HepG2 (cell line): ENCODE measurements at regions not wholly inside any gene's neighbourhood (a gene's known extent, or its start where the extent isn't known, plus 50 kb on each side); places are given as distances from the start of the nearest gene placed in this dataset.
A peak's percentile ranks its signal among the peaks of the same experiment; 100 is the strongest.

ENCODE experiments used
- BHLHE40 ChIP-seq: IDR thresholded peaks from 2 replicates; pipeline ENCODE4 v1.6.1; 2011; ENCODE audit warnings: low read length, improper control_type of control experiment
- HIVEP1 ChIP-seq: sonication (generic); formaldehyde crosslinking; IDR thresholded peaks from 2 replicates; pipeline ENCODE4 v1.4.0; 2020; ENCODE audit warnings: mild to moderate bottlenecking, missing genetic modification reagents
- HMGA1 ChIP-seq: sonication (generic); formaldehyde crosslinking; conservative IDR thresholded peaks from 2 replicates; pipeline ENCODE4 v1.4.0; 2020; ENCODE audit warnings: missing genetic modification reagents
- NCOA1 ChIP-seq: sonication (generic); formaldehyde crosslinking; IDR thresholded peaks from 2 replicates; pipeline ENCODE4 v1.9.0; 2021; ENCODE audit warnings: missing genetic modification reagents
- PRDM10 ChIP-seq: sonication (generic); formaldehyde crosslinking; IDR thresholded peaks from 2 replicates; pipeline ENCODE4 v1.4.0; 2020; ENCODE audit warnings: low read depth, missing genetic modification reagents
- RARA ChIP-seq: IDR thresholded peaks from 2 replicates; pipeline ENCODE4 v1.6.1; 2016; ENCODE audit warnings: missing genetic modification reagents, missing compliant biosample characterization
- REST ChIP-seq, 2 experiments: IDR thresholded peaks; 2 replicates each; pipeline ENCODE4 v1.6.1; 2011 to 2012; ENCODE audit warnings: low read length in 2 of 2, borderline replicate concordance in 1 of 2, low read depth in 1 of 2, mild to moderate bottlenecking in 1 of 2, moderate library complexity in 1 of 2
- SAP130 ChIP-seq: IDR thresholded peaks from 2 replicates; pipeline ENCODE4 v1.6.1; 2016; ENCODE audit warnings: low read depth
- STAG1 ChIP-seq: sonication (generic); formaldehyde crosslinking; IDR thresholded peaks from 2 replicates; pipeline ENCODE4 v1.4.0; 2020; ENCODE audit warnings: missing genetic modification reagents
- ZIK1 ChIP-seq: sonication (generic); formaldehyde crosslinking; IDR thresholded peaks from 2 replicates; pipeline ENCODE4 v1.5.0; 2020; ENCODE audit warnings: mild to moderate bottlenecking, low read depth, missing genetic modification reagents, borderline replicate concordance
- ZNF253 ChIP-seq: sonication (generic); formaldehyde crosslinking; IDR thresholded peaks from 2 replicates; pipeline ENCODE4 v1.8.0; 2022; ENCODE audit warnings: mild to moderate bottlenecking, missing genetic modification reagents, borderline replicate concordance
- ZNF274 ChIP-seq: sonication (generic); formaldehyde crosslinking; IDR thresholded peaks from 2 replicates; pipeline ENCODE4 v1.5.1; 2020; ENCODE audit warnings: mild to moderate bottlenecking, missing genetic modification reagents
- ZNF326 ChIP-seq: sonication (generic); formaldehyde crosslinking; IDR thresholded peaks from 2 replicates; pipeline ENCODE4 v1.4.0; 2020; ENCODE audit warnings: missing genetic modification reagents, borderline replicate concordance
- ZNF350 ChIP-seq: sonication (generic); formaldehyde crosslinking; IDR thresholded peaks from 2 replicates; pipeline ENCODE4 v1.4.0; 2020; ENCODE audit warnings: mild to moderate bottlenecking, low read depth, missing genetic modification reagents, borderline replicate concordance
- TF ChIP-seq, protein P1 (sequence below), 2 experiments: sonication (generic) in 1 of 2; formaldehyde crosslinking in 1 of 2; IDR thresholded peaks; 2 replicates each; pipeline versions ENCODE4 v1.5.1 to v1.6.1; 2011 to 2020; ENCODE audit warnings: borderline replicate concordance in 1 of 2, low read depth in 1 of 2, low read length in 1 of 2, mild to moderate bottlenecking in 1 of 2, missing genetic modification reagents in 1 of 2, moderate library complexity in 1 of 2
- TF ChIP-seq, protein P2 (sequence below): sonication (generic); formaldehyde crosslinking; IDR thresholded peaks from 2 replicates; pipeline ENCODE4 v1.5.1; 2020; ENCODE audit warnings: missing genetic modification reagents, mild to moderate bottlenecking, borderline replicate concordance
- TF ChIP-seq, protein P3 (sequence below): sonication (generic); formaldehyde crosslinking; IDR thresholded peaks from 2 replicates; pipeline ENCODE4 v1.5.0; 2020; ENCODE audit warnings: mild to moderate bottlenecking, low read depth, missing genetic modification reagents, borderline replicate concordance

- TF ChIP-seq, protein P1, sequence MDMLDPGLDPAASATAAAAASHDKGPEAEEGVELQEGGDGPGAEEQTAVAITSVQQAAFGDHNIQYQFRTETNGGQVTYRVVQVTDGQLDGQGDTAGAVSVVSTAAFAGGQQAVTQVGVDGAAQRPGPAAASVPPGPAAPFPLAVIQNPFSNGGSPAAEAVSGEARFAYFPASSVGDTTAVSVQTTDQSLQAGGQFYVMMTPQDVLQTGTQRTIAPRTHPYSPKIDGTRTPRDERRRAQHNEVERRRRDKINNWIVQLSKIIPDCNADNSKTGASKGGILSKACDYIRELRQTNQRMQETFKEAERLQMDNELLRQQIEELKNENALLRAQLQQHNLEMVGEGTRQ (IDR thresholded peaks at IDR 0.05; ENCODE audit: low read depth, low read length), result no peak
- TF ChIP-seq, protein P1 (CRISPR knock-in tag; IDR thresholded peaks at IDR 0.05; ENCODE audit: borderline replicate concordance), result no peak
- TF ChIP-seq ZNF253 (CRISPR knock-in tag) (no peak), RARA (CRISPR knock-in tag) (no peak), HMGA1 (CRISPR knock-in tag) (no peak), ZNF326 (CRISPR knock-in tag) (no peak), ZNF350 (peak; percentile 54; the same call in 1 of the 2 replicates), ZIK1 (CRISPR knock-in tag) (no peak), NCOA1 (CRISPR knock-in tag) (no peak), REST (IDR thresholded peaks at IDR 0.05; ENCODE audit: borderline replicate concordance in 1 of 2, low read depth in 1 of 2, low read length in 2 of 2) (no peak), STAG1 (CRISPR knock-in tag) (peak; percentile 68), SAP130 (CRISPR knock-in tag) (peak; percentile 35; the same call in 1 of the 2 replicates), PRDM10 (CRISPR knock-in tag) (no peak), BHLHE40 (peak; percentile 82), HIVEP1 (no peak), ZNF274 (peak; percentile 67; the same call in 1 of the 2 replicates)
- TF ChIP-seq, protein P2, sequence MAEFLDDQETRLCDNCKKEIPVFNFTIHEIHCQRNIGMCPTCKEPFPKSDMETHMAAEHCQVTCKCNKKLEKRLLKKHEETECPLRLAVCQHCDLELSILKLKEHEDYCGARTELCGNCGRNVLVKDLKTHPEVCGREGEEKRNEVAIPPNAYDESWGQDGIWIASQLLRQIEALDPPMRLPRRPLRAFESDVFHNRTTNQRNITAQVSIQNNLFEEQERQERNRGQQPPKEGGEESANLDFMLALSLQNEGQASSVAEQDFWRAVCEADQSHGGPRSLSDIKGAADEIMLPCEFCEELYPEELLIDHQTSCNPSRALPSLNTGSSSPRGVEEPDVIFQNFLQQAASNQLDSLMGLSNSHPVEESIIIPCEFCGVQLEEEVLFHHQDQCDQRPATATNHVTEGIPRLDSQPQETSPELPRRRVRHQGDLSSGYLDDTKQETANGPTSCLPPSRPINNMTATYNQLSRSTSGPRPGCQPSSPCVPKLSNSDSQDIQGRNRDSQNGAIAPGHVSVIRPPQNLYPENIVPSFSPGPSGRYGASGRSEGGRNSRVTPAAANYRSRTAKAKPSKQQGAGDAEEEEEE, result no peak
- TF ChIP-seq, protein P3, sequence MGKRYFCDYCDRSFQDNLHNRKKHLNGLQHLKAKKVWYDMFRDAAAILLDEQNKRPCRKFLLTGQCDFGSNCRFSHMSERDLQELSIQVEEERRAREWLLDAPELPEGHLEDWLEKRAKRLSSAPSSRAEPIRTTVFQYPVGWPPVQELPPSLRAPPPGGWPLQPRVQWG, result no peak
Measured at GRCh38 chr2:45329045-45329677, 281.9 kb downstream of the SRBD1 start (continued).
